RPMI7951 (cell line): ENCODE measurements at regions not wholly inside any gene's neighbourhood (a gene's known extent, or its start where the extent isn't known, plus 50 kb on each side); places are given as distances from the start of the nearest gene placed in this dataset.
"Not testable (repeated sequence)": the region's sequence is repeated elsewhere in the genome, so short reads cannot be mapped to it uniquely, and the experiment has no call there.

Experiments used
- DNase-seq: peaks from one replicate; pipeline ENCODE4 v3.0.0-alpha.2; 2012; ENCODE audit warnings: low read depth

DNA sequence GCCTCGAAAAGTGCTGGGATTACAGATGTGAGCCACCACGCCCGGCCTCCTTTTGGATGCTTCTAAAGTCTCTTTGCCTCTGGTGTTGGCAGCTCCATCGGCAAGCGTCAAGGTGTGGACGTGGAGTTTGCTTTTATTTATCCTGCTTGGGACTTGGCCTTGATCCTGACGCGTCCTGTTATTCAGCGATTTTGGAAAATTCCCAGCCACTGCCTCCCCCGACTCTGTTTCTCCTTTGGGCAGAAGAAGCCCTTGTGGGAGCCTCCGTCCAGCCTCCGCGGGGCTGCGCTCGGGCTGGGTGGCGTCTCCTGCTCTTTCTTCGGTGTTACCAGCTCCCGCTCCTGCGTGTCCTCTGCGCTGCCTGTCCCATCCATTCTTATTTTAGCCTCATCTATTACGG lies 151.7 kb downstream of the TMEM121 start:
- not testable (repeated sequence) for DNase-seq

DNA sequence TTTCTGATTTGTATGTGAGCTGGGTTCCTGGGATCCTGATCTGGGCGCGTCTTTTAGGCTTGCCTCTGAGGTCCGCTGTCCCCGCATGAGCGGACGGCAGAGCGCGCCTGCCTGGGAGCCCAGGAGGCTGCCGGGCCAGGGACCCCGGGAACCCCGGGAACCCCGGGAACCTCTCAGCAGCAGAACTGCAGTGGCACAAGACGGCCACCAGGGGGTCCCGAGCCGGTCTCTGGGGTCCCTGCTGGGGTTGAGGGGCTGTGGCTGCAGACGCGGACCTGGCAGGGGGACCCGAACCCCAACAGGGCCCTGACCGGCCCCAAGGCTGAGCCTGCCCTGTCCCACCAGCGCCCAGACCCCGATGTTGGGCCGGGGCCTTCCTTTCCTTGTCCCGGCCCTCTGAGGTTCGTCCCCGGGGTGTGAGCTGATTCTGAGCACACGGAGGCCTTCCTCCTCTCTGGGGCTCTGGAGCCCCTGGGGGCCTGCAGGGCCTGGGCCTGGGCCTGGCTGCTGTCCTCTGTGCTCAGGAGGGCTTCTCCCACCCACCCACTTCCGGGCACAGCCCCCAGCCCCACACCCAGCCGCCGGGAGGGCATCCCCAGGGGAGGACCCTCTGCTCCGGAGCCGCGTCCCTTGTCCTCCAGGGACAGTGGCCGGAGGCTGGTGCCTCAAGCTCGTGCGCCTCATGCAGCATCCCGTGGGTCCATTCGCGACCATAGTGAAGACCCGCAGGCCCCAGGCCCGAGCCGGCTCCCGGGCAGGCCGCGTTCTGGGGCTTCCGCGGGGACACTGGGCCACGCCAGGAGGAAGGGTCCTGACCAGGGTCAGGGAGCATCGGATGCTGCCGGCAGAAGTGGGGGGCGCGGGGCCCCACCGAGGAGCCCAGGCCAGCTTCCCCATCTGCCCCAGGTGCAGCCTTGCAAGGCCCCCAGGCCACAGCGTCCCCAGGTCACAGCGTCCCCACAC lies 152.9 kb downstream of the TMEM121 start:
- not testable (repeated sequence) for DNase-seq

DNA sequence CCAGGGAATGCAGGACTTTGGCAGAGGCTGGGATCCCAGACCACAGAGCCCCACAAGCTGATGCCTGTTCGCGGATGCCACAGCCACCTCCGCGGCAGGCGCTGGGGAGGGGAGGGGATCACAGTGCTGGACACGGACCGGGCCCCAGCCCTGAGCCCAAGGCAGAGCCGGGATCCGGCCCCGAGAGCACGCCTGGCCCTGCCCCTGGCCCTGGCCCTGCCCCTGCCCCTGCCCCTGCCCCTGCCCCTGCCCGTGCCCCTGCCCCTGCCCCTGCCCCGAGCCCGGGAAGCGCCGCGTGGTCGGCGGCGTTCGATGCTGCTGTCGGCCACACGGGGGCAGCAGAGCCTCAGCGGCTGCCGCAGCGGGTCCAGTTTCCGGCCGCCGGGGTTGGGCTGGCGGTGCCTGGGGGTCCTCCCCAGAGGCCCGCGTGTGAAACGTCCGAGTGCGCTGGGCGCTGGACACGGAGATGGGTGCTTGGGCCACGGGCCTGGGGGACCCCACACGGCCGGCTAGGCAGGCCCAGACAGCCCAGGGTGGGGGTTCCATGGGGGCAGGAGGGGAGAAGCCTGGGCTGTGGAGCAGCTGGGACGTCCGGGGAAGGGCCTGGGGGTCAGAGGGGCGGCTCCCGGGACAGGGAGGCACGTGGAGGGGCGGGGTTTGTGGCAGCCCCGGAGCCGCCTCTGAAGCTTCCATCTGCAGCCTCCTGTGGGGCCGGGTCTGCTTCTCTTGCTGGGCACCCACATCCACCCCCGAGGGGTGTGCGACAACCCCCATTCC lies 153.8 kb downstream of the TMEM121 start:
- not testable (repeated sequence) for DNase-seq

DNA sequence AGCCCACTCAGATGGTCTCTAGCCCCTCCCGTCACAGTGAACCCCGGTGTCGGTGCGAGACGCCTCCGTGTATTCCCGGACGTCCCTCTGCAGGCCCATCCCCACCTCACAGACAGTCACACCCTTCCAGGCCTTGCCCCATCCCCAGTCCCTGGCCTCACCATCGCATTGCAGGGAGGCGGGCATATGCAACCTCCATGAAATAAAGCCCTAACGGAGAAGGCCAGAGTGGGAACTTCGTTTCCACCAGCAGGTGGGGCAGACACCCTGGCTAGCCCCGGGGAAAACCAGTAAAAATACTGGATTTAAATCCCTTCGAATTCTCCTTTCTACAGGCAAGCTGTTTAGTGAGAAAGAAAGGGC lies 154.3 kb downstream of the TMEM121 start:
- DNase-seq = not testable (repeated sequence)

DNA sequence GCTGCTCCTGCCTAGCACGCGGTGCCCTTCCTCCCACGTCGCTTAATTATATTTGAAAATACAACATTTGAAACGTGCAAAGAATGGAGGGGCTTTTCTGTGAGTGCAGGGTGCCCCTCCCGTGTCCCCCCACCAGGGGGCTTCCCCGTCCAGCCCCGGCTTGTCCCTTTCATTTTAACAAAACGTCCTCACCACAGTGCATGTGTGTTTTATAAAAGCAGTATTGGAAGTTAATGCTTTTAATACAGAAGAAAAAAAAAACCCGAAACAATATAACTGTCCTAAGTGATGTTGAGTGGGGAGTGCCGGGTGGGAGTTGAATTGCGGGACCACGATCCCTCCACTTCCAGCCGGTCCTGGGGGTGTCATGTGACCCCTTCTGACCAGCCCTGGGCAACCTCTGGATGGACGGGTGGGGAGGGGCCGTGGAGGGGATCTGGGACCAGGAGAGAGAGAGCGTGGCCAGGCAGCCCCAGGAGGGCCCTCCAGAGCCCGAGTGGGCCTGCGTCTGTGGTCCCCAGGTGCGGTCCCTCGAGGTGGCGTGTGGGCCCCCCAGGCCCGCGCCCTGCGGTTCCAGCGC lies 155.3 kb downstream of the TMEM121 start:
- DNase-seq = not testable (repeated sequence)

DNA sequence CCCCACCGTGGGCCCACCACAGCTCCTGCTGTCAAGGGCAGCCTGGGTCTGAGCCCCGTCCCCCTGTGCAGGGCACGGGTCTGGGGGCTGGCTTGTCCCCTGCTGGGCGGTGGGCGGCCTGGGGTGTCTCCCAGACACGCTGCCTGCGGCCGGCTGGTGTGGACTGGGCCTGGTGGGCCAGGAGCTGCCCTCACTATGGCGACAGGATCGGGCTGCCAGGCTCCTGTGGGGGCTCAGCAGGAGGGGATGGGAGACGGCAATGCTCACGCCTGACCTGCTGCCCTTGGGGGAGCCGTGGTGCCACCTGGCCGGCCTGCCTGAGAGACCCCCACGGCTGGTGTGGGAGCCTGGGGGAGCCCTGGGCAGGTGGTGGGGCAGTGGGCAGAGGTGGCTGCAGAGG lies 156.1 kb downstream of the TMEM121 start:
- not testable (repeated sequence) for DNase-seq

DNA sequence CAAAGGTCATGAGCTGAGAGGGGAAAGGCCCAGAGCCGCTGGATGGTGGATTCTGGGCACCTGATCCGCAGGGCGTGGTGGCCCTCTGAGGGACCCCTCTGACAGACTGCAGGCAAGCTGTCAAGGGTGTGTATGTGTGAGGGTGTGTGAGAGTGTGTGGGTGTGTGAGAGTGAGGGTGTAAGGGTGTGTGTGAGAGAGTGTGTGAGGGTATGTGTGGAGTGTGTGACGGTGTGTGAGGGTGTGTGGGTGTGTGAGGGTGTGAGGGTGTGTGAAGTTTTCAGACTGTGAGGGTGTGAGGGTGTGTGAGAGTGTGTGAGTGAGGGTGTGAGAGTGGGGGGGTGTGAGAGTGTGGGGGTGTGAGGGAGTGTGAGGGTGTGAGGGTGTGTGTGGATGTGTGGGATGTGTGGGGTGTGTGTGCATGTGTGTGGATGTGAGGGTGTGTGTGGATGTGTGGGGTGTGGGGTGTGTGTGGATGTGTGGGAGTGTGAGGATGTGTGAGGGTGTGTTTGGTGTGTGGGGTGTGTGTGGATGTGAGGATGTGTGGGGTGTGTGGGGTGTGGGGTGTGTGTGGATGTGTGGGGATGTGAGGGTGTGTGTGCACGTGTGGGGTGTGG lies 156.7 kb downstream of the TMEM121 start:
- DNase-seq = no peak

DNA sequence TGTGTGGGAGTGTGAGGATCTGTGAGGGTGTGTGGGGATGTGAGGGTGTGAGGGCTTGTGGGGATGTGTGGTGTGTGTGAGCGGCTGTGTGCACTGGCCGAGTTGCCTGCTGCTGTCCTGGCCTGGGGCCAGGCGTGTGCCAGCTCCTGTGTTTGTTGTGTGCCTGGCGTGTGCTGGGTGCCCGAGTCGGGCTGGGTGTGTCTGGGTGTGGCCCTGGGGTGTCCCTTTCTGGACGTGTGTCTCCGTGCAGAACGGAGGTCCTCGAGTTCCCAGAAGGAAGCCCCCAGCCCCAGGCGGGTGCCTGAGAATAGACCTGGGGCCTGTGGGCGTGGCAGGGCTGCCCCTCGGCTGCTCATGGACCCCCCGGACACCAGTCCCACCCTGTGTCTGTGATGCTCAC lies 157.7 kb downstream of the TMEM121 start:
- not testable (repeated sequence) for DNase-seq

DNA sequence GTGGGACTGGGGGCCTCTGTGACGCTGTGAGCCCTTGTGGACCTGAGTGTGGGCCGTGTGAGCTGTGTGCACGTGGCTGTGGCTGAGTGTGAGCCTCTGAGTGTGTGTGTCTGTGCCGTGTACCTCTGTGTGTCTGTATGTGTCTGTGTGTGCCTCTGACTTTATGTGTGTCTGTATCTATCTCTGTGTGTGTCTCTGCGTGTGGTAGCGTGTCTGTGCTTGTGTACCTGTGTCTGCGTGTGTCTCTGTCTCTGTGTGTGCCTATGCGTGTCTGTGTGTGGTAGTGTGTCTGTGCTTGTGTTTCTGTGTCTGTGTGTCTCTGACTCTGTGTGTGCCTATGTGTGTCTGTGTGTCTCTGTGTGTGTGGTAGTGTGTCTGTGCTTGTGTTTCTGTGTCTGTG lies 158.2 kb downstream of the TMEM121 start:
- DNase-seq = not testable (repeated sequence)

DNA sequence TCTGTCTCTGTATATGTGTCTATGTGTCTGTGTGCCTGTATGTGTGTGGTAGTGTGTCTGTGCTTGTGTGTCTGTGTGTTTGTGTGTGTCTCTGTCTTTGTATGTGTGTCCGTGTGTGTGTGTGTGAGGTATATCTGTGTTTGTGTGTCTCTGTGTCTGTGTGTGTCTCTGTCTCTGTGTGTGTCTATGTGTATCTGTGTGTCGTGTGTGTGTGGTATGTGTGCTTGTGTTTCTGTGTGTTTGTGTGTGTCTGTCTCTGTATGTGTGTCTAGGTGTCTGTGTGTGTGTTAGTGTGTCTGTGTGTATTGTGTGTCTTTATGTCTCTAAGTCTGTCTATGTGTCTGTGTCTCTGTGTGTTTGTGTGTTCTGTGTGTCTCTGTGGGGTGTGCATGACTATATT lies 158.6 kb downstream of the TMEM121 start:
- DNase-seq = no peak

DNA sequence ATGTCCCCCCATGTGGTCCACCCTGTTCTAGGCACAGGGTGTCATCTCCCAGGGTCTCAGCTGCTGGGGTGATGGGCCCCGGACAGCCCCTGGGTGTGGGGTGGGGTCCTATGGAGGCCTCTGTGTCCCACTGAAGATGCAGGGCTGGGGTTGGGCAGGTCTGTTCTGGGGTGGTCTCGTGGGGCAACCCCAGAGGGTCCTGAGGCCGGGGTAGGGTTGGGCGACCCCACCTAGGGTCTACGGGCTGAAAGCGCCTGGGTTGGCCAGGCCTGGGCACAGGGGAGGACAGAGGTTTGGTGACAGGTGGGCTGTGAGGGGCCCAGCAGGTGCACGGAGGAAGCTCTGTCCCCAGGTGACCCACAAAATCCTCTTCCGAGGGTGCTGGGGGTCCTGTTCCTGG lies 159.2 kb downstream of the TMEM121 start:
- not testable (repeated sequence) for DNase-seq

DNA sequence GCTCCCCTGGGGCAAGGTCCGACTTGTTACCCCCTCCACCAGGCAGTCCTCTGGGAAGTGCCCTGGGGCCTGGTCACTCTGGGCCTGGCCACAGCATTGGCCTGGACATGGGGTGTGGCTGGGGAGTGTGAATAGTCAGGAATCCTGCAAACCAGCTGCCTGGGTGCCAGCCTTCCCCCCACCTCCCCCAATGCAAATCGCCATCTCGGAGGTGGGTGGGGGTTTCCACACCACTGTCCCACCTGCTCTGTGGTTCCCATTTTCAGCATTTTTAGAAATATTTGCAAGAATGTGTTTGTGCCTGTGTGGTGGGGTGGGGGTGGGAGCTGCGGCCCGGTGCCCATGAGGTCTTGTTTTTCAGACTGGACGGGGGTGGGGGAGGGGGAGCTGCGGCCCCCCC lies 159.7 kb downstream of the TMEM121 start:
- DNase-seq = not testable (repeated sequence)

DNA sequence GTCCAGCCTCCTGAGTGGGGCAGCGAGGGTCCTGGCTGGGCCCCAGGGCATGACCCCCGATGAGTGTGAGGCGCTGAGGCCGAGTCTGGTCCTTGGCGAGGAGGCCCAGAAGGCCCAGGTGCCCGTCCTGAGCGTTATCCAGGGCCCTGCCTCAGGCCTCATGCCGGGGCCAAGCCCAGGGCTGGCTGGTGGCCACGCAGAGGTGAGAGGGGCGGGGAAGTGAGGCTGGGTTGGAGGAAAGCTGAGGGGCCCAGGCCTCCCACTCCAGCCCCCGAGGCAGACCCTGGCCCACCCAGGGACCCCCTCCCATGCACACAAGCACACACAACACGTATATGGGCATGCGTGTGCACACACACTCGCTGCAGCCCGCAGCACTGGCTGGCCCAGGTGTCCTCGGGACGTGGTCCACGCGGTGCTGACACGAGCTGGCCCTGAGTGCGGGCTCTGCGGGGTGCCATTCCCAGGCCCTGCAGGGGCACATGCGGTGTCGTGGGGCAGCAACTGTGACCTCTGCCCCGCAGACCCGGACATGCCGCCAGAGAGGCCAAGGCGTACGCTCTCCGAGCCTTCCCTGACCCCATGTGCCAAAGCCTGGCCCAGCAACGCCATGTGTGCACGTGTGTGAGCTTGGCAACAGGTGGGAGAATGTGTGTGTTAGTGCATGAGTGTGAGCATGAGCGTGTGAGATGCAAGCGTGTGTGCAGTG lies 160.2 kb downstream of the TMEM121 start:
- DNase-seq = not testable (repeated sequence)

DNA sequence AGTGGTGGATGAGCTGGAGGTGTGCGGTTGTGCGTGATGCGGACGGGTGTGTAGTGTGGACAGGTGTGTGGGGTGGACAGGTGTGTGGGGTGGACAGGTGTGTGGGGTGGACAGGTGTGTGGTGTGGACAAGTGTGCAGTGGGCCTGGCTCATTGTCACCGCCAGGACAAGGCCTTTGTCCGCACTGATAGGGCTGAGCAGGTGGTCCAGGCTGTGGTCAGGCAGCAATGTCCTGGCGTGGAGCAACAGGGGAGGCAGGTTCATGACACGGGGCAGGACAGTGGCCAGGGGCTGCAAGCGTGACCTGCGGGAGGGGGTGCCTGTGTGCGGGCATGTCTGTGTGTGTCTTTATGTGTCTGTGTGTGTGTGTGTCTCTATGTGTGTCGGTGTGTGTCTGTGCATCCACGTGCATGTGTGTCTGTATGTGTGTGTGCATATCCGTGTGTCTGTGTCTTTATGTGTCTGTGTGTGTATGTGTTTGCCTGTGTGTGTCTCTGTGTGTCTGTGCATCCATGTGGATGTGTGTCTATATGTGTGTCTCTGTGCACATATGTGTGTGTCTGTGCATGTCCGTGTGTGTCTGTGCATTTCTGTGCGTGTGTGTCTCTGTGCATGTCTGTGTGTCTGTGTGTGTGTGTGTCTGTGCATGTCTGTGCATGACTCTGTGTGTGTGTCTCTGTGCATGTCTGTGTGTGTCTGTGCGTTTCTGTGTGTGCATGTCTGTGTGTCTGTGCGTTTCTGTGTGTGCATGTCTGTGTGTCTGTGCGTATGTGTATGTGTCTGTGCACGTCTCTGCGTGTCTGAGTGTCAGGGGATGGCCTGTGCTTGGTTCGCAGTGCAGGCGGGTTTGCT lies 161.0 kb downstream of the TMEM121 start:
- DNase-seq = not testable (repeated sequence)

DNA sequence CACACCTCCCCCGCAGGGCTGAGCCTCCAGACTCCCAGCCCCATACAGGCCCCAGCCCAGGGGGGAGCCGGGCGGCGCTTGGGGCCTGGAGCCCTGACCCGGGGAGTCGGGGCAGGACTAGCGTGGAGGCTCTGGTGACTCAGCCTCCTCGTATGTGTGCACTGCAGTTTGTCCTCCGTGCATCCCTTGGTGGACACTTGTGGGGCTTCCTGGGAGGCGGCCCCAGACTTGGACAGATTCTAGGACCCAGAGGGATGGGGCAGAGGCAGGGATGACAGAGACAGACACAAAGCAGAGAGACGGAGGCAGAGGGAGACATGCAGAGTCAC lies 161.6 kb downstream of the TMEM121 start:
- DNase-seq = peak; percentile 50

DNA sequence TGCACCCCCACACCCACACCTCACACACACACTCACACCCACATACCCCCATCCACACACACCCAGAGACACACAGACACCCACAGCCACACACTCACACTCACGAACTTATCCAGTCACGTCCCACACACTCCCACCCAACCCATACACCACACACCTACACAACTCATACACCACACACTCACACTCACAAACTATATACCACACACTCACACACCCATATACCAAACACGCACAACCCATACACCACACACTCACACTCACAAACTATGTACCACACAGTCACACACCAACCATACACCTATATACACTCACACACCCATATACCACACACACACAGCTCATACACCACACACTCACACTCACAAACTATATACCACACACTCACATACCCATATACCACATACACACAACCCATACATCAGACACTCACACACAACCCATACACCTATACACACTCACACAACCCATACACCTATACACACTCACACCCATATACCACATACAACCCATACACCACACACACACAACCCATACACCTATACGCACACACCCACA lies 162.4 kb downstream of the TMEM121 start:
- not testable (repeated sequence) for DNase-seq

DNA sequence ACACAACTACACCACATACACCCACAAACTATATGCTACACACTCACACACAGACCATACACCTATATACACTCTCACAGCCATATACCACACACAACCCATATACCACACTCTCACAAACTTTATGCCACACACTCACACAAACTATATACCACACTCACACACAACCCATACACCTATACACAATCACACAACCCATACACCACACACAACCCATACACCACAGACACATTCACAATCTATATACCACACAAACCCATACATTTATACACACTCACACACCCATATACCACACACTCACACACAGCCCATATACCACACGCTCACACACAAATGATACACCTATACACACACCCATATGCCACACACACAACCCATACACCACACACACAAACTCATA lies 163.3 kb downstream of the TMEM121 start:
- no peak for DNase-seq

DNA sequence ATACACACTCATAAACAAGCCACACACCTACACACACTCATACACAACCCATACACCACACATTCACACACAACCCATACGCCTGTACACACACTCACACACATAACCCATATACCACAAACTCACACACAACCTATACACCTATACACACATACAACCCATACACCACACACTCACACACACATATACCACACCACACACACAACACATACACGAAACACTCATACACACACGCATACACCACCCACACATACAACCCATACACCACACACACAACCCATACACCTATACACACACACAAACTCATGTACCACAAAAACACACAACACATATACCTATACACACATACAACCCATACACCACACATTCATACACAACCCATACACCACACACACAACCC lies 164.3 kb downstream of the TMEM121 start:
- DNase-seq = no peak

DNA sequence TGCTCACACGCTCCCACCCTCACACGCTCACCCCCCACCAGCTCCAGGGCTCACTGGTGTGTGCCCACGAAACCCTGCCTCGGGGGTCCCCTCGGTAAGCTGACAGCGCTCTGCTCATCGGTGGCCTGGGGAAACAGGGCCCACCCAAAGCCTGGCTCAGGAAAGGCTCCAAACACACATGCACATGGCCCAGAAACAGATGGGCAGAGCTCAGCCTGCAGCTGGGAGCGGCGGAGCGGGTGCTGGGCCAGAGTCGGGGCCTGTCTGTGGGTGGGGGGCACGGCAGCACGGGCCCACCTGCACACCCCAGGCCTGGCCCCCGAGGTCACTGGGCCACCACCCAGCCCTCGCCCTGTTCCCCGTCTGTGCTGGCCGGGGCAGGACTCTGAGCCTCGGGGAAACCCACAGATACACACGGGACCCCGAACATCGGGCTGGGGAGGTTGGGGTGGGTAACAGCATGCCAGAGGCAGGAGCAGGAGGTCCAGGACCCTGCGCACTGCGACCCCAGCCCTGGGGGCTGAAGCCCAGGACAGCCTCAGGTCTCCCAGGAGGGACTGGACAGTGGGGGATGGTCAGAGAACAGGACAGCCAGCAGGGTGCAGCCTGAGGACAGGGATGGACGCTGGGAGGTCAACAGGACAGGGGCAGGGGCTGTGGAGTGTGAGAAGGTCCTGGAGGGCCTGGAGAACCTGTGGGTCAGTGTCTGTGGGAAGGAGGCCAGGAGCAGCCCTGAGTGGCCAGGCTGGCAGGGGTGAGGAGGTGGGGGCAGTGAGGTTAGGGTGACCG lies 165.1 kb downstream of the TMEM121 start:
- not testable (repeated sequence) for DNase-seq
